Left renal cortex interstitium (tissue), 4 donors: ENCODE measurements at regions not wholly inside any gene's neighbourhood (a gene's known extent, or its start where the extent isn't known, plus 50 kb on each side); places are given as distances from the start of the nearest gene placed in this dataset.

Experiments used
- DNase-seq, 4 donors: peaks; one replicate each; pipeline ENCODE4 v3.0.0-alpha.2; 2013; ENCODE audit warnings: low read depth in 4 of 4, low spot score in 2 of 4, missing footprints in 1 of 4

GRCh38 chr15:97410897-97411575 lies 549.5 kb upstream of the ARRDC4 start:
- no peak for DNase-seq

GRCh38 chr15:97420130-97420529 lies 540.4 kb upstream of the ARRDC4 start:
- no peak for DNase-seq

GRCh38 chr15:97425596-97425995 lies 534.9 kb upstream of the ARRDC4 start:
- no peak for DNase-seq

GRCh38 chr15:97443101-97443500 lies 517.4 kb upstream of the ARRDC4 start:
- no peak for DNase-seq

GRCh38 chr15:97446138-97446537 lies 514.4 kb upstream of the ARRDC4 start:
- DNase-seq = no peak

- DNase-seq = peak in 1 of 4 donors; percentile 10
These were observed 503.8 kb upstream of the ARRDC4 start for GRCh38 chr15:97456521-97457202.

GRCh38 chr15:97457203-97457847 lies 503.2 kb upstream of the ARRDC4 start:
- DNase-seq = no peak

- DNase-seq = no peak
These were observed 500.7 kb upstream of the ARRDC4 start for GRCh38 chr15:97459771-97460170.

- no peak for DNase-seq
These were observed 499.3 kb upstream of the ARRDC4 start for GRCh38 chr15:97461226-97461625.

- DNase-seq = no peak
These were observed 496.8 kb upstream of the ARRDC4 start for GRCh38 chr15:97463696-97464095.

GRCh38 chr15:97470417-97470816 lies 490.1 kb upstream of the ARRDC4 start:
- no peak for DNase-seq

- DNase-seq = no peak
These were observed 486.9 kb upstream of the ARRDC4 start for GRCh38 chr15:97473627-97474026.

GRCh38 chr15:97479957-97480356 lies 480.5 kb upstream of the ARRDC4 start:
- no peak for DNase-seq

GRCh38 chr15:97482521-97482920 lies 478.0 kb upstream of the ARRDC4 start:
- peak in 1 of 4 donors; percentile 12 for DNase-seq

- DNase-seq = no peak
These were observed 477.3 kb upstream of the ARRDC4 start for GRCh38 chr15:97483232-97483631.

GRCh38 chr15:97490429-97490828 lies 470.1 kb upstream of the ARRDC4 start:
- no peak for DNase-seq

GRCh38 chr15:97501291-97501690 lies 459.2 kb upstream of the ARRDC4 start:
- no peak for DNase-seq

GRCh38 chr15:97502038-97502437 lies 458.5 kb upstream of the ARRDC4 start:
- DNase-seq = no peak

- DNase-seq = no peak
These were observed 456.3 kb upstream of the ARRDC4 start for GRCh38 chr15:97504031-97504792.

- DNase-seq = no peak
These were observed 442.8 kb upstream of the ARRDC4 start for GRCh38 chr15:97517737-97518136.

GRCh38 chr15:97520689-97521088 lies 439.8 kb upstream of the ARRDC4 start:
- no peak for DNase-seq
